ENCODE measurements at regions not wholly inside any gene's neighbourhood (a gene's known extent, or its start where the extent isn't known, plus 50 kb on each side); places are given as distances from the start of the nearest gene placed in this dataset.

GRCh38 chr10:24152270-24152669, 56.7 kb upstream of the KIAA1217 start:
- DNase-seq, result no peak

- DNase-seq, result no peak
Observed at GRCh38 chr10:24153031-24153430, 55.9 kb upstream of the KIAA1217 start.

- no peak for DNase-seq
Observed at GRCh38 chr10:24153537-24153936, 55.4 kb upstream of the KIAA1217 start.

- no peak for DNase-seq
Observed at GRCh38 chr10:24156686-24157085, 52.3 kb upstream of the KIAA1217 start.

- no peak for DNase-seq
Observed at GRCh38 chr10:24157567-24157966, 51.4 kb upstream of the KIAA1217 start.
